H4 (cell line): ENCODE measurements at regions not wholly inside any gene's neighbourhood (a gene's known extent, or its start where the extent isn't known, plus 50 kb on each side); places are given as distances from the start of the nearest gene placed in this dataset.
"Not testable (repeated sequence)": the region's sequence is repeated elsewhere in the genome, so short reads cannot be mapped to it uniquely, and the experiment has no call there.

Experiments used
- DNase-seq: peaks from one replicate; pipeline ENCODE4 v3.0.0-alpha.2; 2015; ENCODE audit warnings: low spot score

- DNase-seq = no peak
Observed at GRCh38 chr22:27062910-27063309, 405.5 kb downstream of the MIAT start.

GRCh38 chr22:27063406-27063805 lies 406.0 kb downstream of the MIAT start:
- DNase-seq = no peak

GRCh38 chr22:27063841-27064240 lies 406.5 kb downstream of the MIAT start:
- DNase-seq = no peak

GRCh38 chr22:27064386-27064785 lies 407.0 kb downstream of the MIAT start:
- DNase-seq = no peak

GRCh38 chr22:27065279-27065678 lies 407.9 kb downstream of the MIAT start:
- no peak for DNase-seq

- no peak for DNase-seq
Observed at GRCh38 chr22:27066856-27067255, 409.5 kb downstream of the MIAT start.

GRCh38 chr22:27068121-27068520 lies 410.7 kb downstream of the MIAT start:
- DNase-seq = no peak

- no peak for DNase-seq
Observed at GRCh38 chr22:27070594-27070993, 413.2 kb downstream of the MIAT start.

GRCh38 chr22:27073601-27074425 lies 416.4 kb downstream of the MIAT start:
- DNase-seq = no peak

- DNase-seq = no peak
Observed at GRCh38 chr22:27075028-27075678, 417.8 kb downstream of the MIAT start.

- DNase-seq = no peak
Observed at GRCh38 chr22:27075891-27076290, 418.5 kb downstream of the MIAT start.

- not testable (repeated sequence) for DNase-seq
Observed at GRCh38 chr22:27078064-27078463, 420.7 kb downstream of the MIAT start.

GRCh38 chr22:27080036-27080578 lies 422.7 kb downstream of the MIAT start:
- no peak for DNase-seq

GRCh38 chr22:27080863-27081262 lies 423.5 kb downstream of the MIAT start:
- DNase-seq = no peak

GRCh38 chr22:27083610-27084009 lies 426.2 kb downstream of the MIAT start:
- DNase-seq = no peak

- no peak for DNase-seq
Observed at GRCh38 chr22:27084130-27084529, 426.7 kb downstream of the MIAT start.

- no peak for DNase-seq
Observed at GRCh38 chr22:27086080-27087044, 429.0 kb downstream of the MIAT start.

- DNase-seq = no peak
Observed at GRCh38 chr22:27087051-27087450, 429.7 kb downstream of the MIAT start.

- no peak for DNase-seq
Observed at GRCh38 chr22:27088026-27088425, 430.6 kb downstream of the MIAT start.

- no peak for DNase-seq
Observed at GRCh38 chr22:27089264-27089663, 431.9 kb downstream of the MIAT start.

- DNase-seq = no peak
Observed at GRCh38 chr22:27090611-27091011, 433.2 kb downstream of the MIAT start.

- no peak for DNase-seq
Observed at GRCh38 chr22:27093422-27093821, 436.0 kb downstream of the MIAT start.
